Liver (tissue), 8 donors: ENCODE measurements at regions not wholly inside any gene's neighbourhood (a gene's known extent, or its start where the extent isn't known, plus 50 kb on each side); places are given as distances from the start of the nearest gene placed in this dataset.

ENCODE experiments used
- DNase-seq: peaks from one replicate; pipeline ENCODE4 v3.0.0-alpha.2; 2017; ENCODE audit warnings: low spot score
- H3K27ac ChIP-seq, 2 donors: one replicate each; pipeline ENCODE4 v1.7.0; 2013; ENCODE audit warnings: inconsistent platforms in 2 of 2, low read length in 2 of 2, control low read depth in 1 of 2, low read depth in 1 of 2, mild to moderate bottlenecking in 1 of 2
- H3K27me3 ChIP-seq, 4 donors: one replicate each; pipeline versions ENCODE4 v1.6.1 to v1.7.0; 2013; ENCODE audit warnings: low read length in 3 of 4, inconsistent platforms in 1 of 4, mild to moderate bottlenecking in 1 of 4, moderate library complexity in 1 of 4; ENCODE audit not compliant: control insufficient read depth in 4 of 4, insufficient read depth in 4 of 4
- H3K36me3 ChIP-seq, 4 donors: one replicate each; pipeline versions ENCODE4 v1.6.1 to v1.7.0; 2013; ENCODE audit warnings: low read length in 3 of 4, mild to moderate bottlenecking in 3 of 4, low read depth in 1 of 4, moderate library complexity in 1 of 4; ENCODE audit not compliant: control insufficient read depth in 4 of 4, insufficient read depth in 3 of 4
- H3K4me1 ChIP-seq, 4 donors: one replicate each; pipeline versions ENCODE4 v1.6.1 to v1.7.0; 2013; ENCODE audit warnings: low read length in 3 of 4, mild to moderate bottlenecking in 3 of 4, moderate library complexity in 1 of 4; ENCODE audit not compliant: control insufficient read depth in 4 of 4, insufficient read depth in 4 of 4
- H3K4me3 ChIP-seq, 3 donors: one replicate each; pipeline versions ENCODE4 v1.6.1 to v1.7.0; 2013; ENCODE audit warnings: low read length in 3 of 3, control low read depth in 1 of 3, low read depth in 1 of 3, mild to moderate bottlenecking in 1 of 3
- H3K9ac ChIP-seq, 2 donors: one replicate each; pipeline ENCODE4 v1.7.0; 2013; ENCODE audit warnings: low read length in 2 of 2, mild to moderate bottlenecking in 2 of 2, moderate library complexity in 2 of 2, control low read depth in 1 of 2, low read depth in 1 of 2
- H3K9me3 ChIP-seq, 4 donors: one replicate each; pipeline versions ENCODE4 v1.6.1 to v1.7.0; 2013; ENCODE audit warnings: low read length in 3 of 4; ENCODE audit not compliant: control insufficient read depth in 4 of 4
- EGR1 ChIP-seq, 2 donors: IDR thresholded peaks; 2 replicates each; pipeline ENCODE4 v1.6.1; 2016 to 2018; ENCODE audit warnings: antibody characterized with exemption in 2 of 2, low read depth in 2 of 2
- FOXA1 ChIP-seq: IDR thresholded peaks from 2 replicates; pipeline ENCODE4 v1.6.1; 2016; ENCODE audit warnings: antibody characterized with exemption
- FOXA2 ChIP-seq: IDR thresholded peaks from 2 replicates; pipeline ENCODE4 v1.6.1; 2016; ENCODE audit warnings: antibody characterized with exemption
- GABPA ChIP-seq, 2 donors: IDR thresholded peaks in 1 of 2; conservative IDR thresholded peaks in 1 of 2; 2 replicates each; pipeline ENCODE4 v1.6.1; 2016; ENCODE audit warnings: antibody characterized with exemption in 2 of 2, mild to moderate bottlenecking in 1 of 2, moderate library complexity in 1 of 2
- HNF4A ChIP-seq, 2 donors: conservative IDR thresholded peaks; 2 replicates each; pipeline ENCODE4 v1.6.1; 2016; ENCODE audit warnings: antibody characterized with exemption in 2 of 2, mild to moderate bottlenecking in 2 of 2
- JUND ChIP-seq, 2 donors: IDR thresholded peaks; 2 replicates each; pipeline ENCODE4 v1.6.1; 2016; ENCODE audit warnings: antibody characterized with exemption in 2 of 2
- NR2F2 ChIP-seq: IDR thresholded peaks from 2 replicates; pipeline ENCODE4 v1.6.1; 2016; ENCODE audit warnings: antibody characterized with exemption
- RAD21 ChIP-seq, 2 donors: IDR thresholded peaks; 2 replicates each; pipeline ENCODE4 v1.6.1; 2016; ENCODE audit warnings: antibody characterized with exemption in 2 of 2, mild to moderate bottlenecking in 2 of 2
- RXRA ChIP-seq, 2 donors: IDR thresholded peaks; 2 replicates each; pipeline ENCODE4 v1.6.1; 2017 to 2018; ENCODE audit warnings: antibody characterized with exemption in 2 of 2, mild to moderate bottlenecking in 1 of 2
- SP1 ChIP-seq: IDR thresholded peaks from 2 replicates; pipeline ENCODE4 v1.6.1; 2018; ENCODE audit warnings: antibody characterized with exemption, mild to moderate bottlenecking
- TAF1 ChIP-seq: conservative IDR thresholded peaks from 2 replicates; pipeline ENCODE4 v1.6.1; 2016; ENCODE audit warnings: antibody characterized with exemption, mild to moderate bottlenecking
- YY1 ChIP-seq: IDR thresholded peaks from 2 replicates; pipeline ENCODE4 v1.6.1; 2016; ENCODE audit warnings: antibody characterized with exemption, mild to moderate bottlenecking
- WGBS: extraction: QIAGEN DNeasy Blood & Tissue Kit; methylation state at CpG from one replicate; pipeline ENCODE4 v1.1.7; 2013; 5-methylcytosine and 5-hydroxymethylcytosine counted together
- TF ChIP-seq, protein P1 (sequence below): IDR thresholded peaks from 2 replicates; pipeline ENCODE4 v1.6.1; 2016; ENCODE audit warnings: antibody characterized with exemption
- TF ChIP-seq, protein P2 (sequence below): fragments of 150-350 bp; IDR thresholded peaks from 2 replicates; pipeline ENCODE4 v1.5.1; 2017; ENCODE audit warnings: improper control_type of control experiment, low read depth, low read length; ENCODE audit not compliant: missing input control
- TF ChIP-seq, protein P3 (sequence below): IDR thresholded peaks from 2 replicates; pipeline ENCODE4 v1.6.1; 2016; ENCODE audit warnings: antibody characterized with exemption
- TF ChIP-seq, protein P4 (sequence below): IDR thresholded peaks from 2 replicates; pipeline ENCODE4 v1.6.1; 2016; ENCODE audit warnings: antibody characterized with exemption
- TF ChIP-seq, protein P5 (sequence below): IDR thresholded peaks from 2 replicates; pipeline ENCODE4 v1.6.1; 2016; ENCODE audit warnings: antibody characterized with exemption, mild to moderate bottlenecking
- donor health status: healthy.
- donor health status: healthy.
- donor health status: healthy.
- donor health status: healthy.
- donor health status: healthy.

DNA sequence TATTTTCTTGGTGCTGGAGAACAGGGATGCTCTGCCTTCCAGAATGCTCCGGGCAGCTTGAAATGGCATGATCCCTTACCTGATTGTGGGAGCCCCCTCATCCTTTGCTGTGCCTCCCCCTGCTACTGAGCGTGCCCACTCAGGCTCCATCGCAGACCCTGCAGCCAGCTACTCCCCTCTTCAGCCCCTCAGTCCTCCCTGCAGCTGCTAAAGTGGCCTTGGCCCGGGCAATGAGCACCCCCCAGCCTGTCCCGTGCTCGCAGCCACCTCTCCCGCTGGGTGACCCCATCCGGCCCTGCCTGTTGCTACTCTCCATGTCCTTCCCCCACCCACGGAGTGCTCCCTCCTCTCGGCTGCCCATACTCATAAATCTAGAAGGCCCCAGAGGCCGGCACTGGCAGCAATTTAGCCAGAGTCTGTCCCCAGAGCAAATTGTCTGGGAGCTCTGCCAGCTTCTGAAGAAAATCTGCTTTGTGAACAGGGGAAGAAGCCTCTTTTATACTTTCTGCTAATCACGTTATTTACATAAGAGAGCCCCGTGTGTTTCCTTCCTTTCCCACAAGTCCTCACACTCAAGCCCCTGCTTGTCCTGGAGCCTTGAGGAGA is 143.7 kb upstream of the FRMD6 start:
- no peak overlapping the region for H3K9ac ChIP-seq
- TF ChIP-seq, protein P1, sequence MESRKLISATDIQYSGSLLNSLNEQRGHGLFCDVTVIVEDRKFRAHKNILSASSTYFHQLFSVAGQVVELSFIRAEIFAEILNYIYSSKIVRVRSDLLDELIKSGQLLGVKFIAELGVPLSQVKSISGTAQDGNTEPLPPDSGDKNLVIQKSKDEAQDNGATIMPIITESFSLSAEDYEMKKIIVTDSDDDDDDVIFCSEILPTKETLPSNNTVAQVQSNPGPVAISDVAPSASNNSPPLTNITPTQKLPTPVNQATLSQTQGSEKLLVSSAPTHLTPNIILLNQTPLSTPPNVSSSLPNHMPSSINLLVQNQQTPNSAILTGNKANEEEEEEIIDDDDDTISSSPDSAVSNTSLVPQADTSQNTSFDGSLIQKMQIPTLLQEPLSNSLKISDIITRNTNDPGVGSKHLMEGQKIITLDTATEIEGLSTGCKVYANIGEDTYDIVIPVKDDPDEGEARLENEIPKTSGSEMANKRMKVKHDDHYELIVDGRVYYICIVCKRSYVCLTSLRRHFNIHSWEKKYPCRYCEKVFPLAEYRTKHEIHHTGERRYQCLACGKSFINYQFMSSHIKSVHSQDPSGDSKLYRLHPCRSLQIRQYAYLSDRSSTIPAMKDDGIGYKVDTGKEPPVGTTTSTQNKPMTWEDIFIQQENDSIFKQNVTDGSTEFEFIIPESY: no peak
- TF ChIP-seq, protein P2, sequence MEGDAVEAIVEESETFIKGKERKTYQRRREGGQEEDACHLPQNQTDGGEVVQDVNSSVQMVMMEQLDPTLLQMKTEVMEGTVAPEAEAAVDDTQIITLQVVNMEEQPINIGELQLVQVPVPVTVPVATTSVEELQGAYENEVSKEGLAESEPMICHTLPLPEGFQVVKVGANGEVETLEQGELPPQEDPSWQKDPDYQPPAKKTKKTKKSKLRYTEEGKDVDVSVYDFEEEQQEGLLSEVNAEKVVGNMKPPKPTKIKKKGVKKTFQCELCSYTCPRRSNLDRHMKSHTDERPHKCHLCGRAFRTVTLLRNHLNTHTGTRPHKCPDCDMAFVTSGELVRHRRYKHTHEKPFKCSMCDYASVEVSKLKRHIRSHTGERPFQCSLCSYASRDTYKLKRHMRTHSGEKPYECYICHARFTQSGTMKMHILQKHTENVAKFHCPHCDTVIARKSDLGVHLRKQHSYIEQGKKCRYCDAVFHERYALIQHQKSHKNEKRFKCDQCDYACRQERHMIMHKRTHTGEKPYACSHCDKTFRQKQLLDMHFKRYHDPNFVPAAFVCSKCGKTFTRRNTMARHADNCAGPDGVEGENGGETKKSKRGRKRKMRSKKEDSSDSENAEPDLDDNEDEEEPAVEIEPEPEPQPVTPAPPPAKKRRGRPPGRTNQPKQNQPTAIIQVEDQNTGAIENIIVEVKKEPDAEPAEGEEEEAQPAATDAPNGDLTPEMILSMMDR: no peak
- TF ChIP-seq YY1 (no peak), TAF1 (no peak), SP1 (no peak), RAD21 (IDR thresholded peaks at IDR 0.05) (no peak), FOXA1 (no peak)
- no peak overlapping the region for H3K27ac ChIP-seq
- H3K4me3 ChIP-seq: no peak overlapping the region
- H3K4me1 ChIP-seq: no peaks in the 10 kb centered on the region
- no peak for DNase-seq
- 60% methylated on average over 13 of the region's 13 CpGs for WGBS
- no peaks in the 10 kb centered on the region for H3K36me3 ChIP-seq
- no peaks in the 10 kb centered on the region for H3K27me3 ChIP-seq
- peaks cover 0 to 4% (median 0%) of the 10 kb centered on the region in 4 donors for H3K9me3 ChIP-seq

DNA sequence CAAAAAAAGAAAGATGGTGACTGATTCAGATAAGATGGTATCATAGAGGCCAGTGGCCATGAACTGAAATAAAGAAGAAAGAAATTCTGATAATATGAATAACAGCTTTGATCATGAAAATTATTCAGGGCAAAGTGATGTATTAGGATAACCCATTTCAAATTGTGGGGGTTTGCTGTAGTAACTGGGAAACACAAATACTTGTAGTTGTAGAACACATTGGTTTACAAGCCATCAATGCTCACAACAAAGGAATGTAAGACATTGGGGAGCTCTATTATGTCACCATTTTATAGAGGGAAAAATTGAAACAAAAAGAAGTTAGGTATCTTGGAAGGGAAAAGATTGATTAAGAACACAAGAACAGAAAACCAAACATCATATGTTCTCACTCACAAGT is 140.4 kb upstream of the FRMD6 start:
- TF ChIP-seq, protein P3, sequence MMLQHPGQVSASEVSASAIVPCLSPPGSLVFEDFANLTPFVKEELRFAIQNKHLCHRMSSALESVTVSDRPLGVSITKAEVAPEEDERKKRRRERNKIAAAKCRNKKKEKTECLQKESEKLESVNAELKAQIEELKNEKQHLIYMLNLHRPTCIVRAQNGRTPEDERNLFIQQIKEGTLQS: no peak
- TF ChIP-seq NR2F2: no peak
- TF ChIP-seq FOXA2: no peak
- no peak for TF ChIP-seq FOXA1
- TF ChIP-seq, protein P4, sequence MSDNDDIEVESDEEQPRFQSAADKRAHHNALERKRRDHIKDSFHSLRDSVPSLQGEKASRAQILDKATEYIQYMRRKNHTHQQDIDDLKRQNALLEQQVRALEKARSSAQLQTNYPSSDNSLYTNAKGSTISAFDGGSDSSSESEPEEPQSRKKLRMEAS: no peak
- TF ChIP-seq TAF1: no peak
- TF ChIP-seq JUND (IDR thresholded peaks at IDR 0.05): no peak
- no peak for TF ChIP-seq RXRA (IDR thresholded peaks at IDR 0.05)
- TF ChIP-seq SP1: no peak
- Histone ChIP-seq H3K9me3 (no peaks in the 10 kb centered on the region), H3K9ac (no peak overlapping the region), H3K27me3 (no peaks in the 10 kb centered on the region), H3K4me3 (no peak overlapping the region), H3K4me1 (no peaks in the 10 kb centered on the region), H3K27ac (no peak overlapping the region), H3K36me3 (no peaks in the 10 kb centered on the region)
- no peak for DNase-seq

DNA sequence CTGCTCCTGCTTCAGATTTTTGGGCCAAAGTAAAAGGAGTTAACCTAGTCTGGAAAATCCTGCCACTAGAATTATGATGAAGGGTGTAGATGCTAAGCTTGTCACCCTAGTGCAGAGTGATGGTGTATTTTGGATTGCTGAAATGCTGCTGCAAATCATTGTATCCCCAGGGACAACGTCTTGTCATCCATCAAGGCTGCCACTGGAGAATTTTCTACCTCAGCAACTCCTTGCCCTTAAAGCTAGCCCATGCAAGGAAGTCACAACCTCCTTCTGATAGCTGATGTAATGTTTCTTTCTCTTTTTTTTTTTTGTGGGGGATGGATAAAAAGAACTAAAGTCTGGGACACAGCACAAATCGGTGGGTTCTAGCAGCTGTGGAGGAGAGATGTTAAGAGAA is 139.4 kb upstream of the FRMD6 start:
- H3K4me1 ChIP-seq: no peaks in the 10 kb centered on the region
- TF ChIP-seq JUND (IDR thresholded peaks at IDR 0.05) (no peak), NR2F2 (no peak), HNF4A (conservative IDR thresholded peaks at IDR 0.05) (no peak), YY1 (no peak), RAD21 (IDR thresholded peaks at IDR 0.05) (no peak), GABPA (IDR thresholded peaks at IDR 0.05 in 1 of 2, conservative IDR thresholded peaks at IDR 0.05 in 1 of 2) (no peak), RXRA (IDR thresholded peaks at IDR 0.05) (no peak), EGR1 (IDR thresholded peaks at IDR 0.05; ENCODE audit: low read depth in 2 of 2) (no peak)
- TF ChIP-seq, protein P4: no peak
- TF ChIP-seq, protein P1: no peak
- TF ChIP-seq, protein P3: no peak
- TF ChIP-seq, protein P5, sequence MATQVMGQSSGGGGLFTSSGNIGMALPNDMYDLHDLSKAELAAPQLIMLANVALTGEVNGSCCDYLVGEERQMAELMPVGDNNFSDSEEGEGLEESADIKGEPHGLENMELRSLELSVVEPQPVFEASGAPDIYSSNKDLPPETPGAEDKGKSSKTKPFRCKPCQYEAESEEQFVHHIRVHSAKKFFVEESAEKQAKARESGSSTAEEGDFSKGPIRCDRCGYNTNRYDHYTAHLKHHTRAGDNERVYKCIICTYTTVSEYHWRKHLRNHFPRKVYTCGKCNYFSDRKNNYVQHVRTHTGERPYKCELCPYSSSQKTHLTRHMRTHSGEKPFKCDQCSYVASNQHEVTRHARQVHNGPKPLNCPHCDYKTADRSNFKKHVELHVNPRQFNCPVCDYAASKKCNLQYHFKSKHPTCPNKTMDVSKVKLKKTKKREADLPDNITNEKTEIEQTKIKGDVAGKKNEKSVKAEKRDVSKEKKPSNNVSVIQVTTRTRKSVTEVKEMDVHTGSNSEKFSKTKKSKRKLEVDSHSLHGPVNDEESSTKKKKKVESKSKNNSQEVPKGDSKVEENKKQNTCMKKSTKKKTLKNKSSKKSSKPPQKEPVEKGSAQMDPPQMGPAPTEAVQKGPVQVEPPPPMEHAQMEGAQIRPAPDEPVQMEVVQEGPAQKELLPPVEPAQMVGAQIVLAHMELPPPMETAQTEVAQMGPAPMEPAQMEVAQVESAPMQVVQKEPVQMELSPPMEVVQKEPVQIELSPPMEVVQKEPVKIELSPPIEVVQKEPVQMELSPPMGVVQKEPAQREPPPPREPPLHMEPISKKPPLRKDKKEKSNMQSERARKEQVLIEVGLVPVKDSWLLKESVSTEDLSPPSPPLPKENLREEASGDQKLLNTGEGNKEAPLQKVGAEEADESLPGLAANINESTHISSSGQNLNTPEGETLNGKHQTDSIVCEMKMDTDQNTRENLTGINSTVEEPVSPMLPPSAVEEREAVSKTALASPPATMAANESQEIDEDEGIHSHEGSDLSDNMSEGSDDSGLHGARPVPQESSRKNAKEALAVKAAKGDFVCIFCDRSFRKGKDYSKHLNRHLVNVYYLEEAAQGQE: no peak

More for the DNA sequence above, 139.4 kb upstream of the FRMD6 start:
- Histone ChIP-seq H3K9ac (no peak overlapping the region), H3K9me3 (no peaks in the 10 kb centered on the region), H3K4me3 (no peak overlapping the region), H3K36me3 (no peaks in the 10 kb centered on the region), H3K27ac (no peak overlapping the region), H3K27me3 (no peaks in the 10 kb centered on the region)
- DNase-seq: no peak
- 77% methylated on average over 2 of the region's 2 CpGs for WGBS
